ENCODE measurements at regions not wholly inside any gene's neighbourhood (a gene's known extent, or its start where the extent isn't known, plus 50 kb on each side); places are given as distances from the start of the nearest gene placed in this dataset.
A peak's percentile ranks its signal among the peaks of the same experiment; 100 is the strongest.

DNA sequence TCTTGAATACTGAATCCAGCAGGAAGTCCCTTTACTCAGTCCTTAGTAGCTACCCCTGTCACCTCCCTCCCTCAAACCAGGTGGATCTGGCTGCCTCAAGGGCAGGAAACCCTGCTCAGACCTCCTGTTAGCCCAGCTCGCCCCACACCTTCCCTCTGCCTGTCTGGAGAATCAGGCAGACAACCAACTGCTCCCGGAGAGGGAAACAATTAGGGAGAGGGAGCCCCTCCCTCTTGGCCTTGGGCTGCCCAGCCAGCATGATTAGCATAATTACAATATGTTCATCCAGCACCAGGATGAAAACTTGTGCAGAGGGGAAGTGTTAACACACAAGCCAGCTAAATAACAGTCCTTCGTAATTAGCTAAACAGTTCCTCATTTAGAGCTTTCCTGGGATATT, 185.5 kb downstream of the C1D start:
- no peak overlapping the region for H3K27ac Mint-ChIP-seq
- TF ChIP-seq IRF2 (CRISPR knock-in tag; IDR thresholded peaks at IDR 0.05; ENCODE audit: borderline replicate concordance, low read depth) (no peak), CBFB (CRISPR knock-in tag; IDR thresholded peaks at IDR 0.05; ENCODE audit: low read depth) (no peak), PRDM15 (CRISPR knock-in tag; IDR thresholded peaks at IDR 0.05) (no peak), ZBTB21 (CRISPR knock-in tag; IDR thresholded peaks at IDR 0.05; ENCODE audit: borderline replicate concordance) (no peak), GTF2I (CRISPR knock-in tag; conservative IDR thresholded peaks at IDR 0.05) (no peak), TEAD1 (CRISPR knock-in tag; IDR thresholded peaks at IDR 0.05) (no peak), STAT6 (CRISPR knock-in tag; conservative IDR thresholded peaks at IDR 0.05; ENCODE audit: low read depth) (no peak), ZNF396 (CRISPR knock-in tag; IDR thresholded peaks at IDR 0.05; ENCODE audit: borderline replicate concordance) (no peak), FOXJ3 (CRISPR knock-in tag; IDR thresholded peaks at IDR 0.05; ENCODE audit: borderline replicate concordance) (no peak), NFATC4 (CRISPR knock-in tag; IDR thresholded peaks at IDR 0.05) (no peak), ZNF532 (CRISPR knock-in tag; IDR thresholded peaks at IDR 0.05; ENCODE audit: borderline replicate concordance) (no peak), KAT7 (CRISPR knock-in tag; IDR thresholded peaks at IDR 0.05; ENCODE audit: borderline replicate concordance) (no peak)
- TF ChIP-seq, protein P1, sequence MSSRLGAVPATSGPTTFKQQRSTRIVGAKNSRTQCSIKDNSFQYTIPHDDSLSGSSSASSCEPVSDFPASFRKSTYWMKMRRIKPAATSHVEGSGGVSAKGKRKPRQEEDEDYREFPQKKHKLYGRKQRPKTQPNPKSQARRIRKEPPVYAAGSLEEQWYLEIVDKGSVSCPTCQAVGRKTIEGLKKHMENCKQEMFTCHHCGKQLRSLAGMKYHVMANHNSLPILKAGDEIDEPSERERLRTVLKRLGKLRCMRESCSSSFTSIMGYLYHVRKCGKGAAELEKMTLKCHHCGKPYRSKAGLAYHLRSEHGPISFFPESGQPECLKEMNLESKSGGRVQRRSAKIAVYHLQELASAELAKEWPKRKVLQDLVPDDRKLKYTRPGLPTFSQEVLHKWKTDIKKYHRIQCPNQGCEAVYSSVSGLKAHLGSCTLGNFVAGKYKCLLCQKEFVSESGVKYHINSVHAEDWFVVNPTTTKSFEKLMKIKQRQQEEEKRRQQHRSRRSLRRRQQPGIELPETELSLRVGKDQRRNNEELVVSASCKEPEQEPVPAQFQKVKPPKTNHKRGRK (CRISPR knock-in tag; IDR thresholded peaks at IDR 0.05; ENCODE audit: borderline replicate concordance) = no peak
- TF ChIP-seq, protein P2, sequence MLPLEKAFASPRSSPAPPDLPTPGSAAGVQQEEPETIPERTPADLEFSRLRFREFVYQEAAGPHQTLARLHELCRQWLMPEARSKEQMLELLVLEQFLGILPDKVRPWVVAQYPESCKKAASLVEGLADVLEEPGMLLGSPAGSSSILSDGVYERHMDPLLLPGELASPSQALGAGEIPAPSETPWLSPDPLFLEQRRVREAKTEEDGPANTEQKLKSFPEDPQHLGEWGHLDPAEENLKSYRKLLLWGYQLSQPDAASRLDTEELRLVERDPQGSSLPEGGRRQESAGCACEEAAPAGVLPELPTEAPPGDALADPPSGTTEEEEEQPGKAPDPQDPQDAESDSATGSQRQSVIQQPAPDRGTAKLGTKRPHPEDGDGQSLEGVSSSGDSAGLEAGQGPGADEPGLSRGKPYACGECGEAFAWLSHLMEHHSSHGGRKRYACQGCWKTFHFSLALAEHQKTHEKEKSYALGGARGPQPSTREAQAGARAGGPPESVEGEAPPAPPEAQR (CRISPR knock-in tag; IDR thresholded peaks at IDR 0.05) = no peak
- TF ChIP-seq, protein P3, sequence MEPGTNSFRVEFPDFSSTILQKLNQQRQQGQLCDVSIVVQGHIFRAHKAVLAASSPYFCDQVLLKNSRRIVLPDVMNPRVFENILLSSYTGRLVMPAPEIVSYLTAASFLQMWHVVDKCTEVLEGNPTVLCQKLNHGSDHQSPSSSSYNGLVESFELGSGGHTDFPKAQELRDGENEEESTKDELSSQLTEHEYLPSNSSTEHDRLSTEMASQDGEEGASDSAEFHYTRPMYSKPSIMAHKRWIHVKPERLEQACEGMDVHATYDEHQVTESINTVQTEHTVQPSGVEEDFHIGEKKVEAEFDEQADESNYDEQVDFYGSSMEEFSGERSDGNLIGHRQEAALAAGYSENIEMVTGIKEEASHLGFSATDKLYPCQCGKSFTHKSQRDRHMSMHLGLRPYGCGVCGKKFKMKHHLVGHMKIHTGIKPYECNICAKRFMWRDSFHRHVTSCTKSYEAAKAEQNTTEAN (CRISPR knock-in tag; IDR thresholded peaks at IDR 0.05) = no peak
- TF ChIP-seq, protein P4, sequence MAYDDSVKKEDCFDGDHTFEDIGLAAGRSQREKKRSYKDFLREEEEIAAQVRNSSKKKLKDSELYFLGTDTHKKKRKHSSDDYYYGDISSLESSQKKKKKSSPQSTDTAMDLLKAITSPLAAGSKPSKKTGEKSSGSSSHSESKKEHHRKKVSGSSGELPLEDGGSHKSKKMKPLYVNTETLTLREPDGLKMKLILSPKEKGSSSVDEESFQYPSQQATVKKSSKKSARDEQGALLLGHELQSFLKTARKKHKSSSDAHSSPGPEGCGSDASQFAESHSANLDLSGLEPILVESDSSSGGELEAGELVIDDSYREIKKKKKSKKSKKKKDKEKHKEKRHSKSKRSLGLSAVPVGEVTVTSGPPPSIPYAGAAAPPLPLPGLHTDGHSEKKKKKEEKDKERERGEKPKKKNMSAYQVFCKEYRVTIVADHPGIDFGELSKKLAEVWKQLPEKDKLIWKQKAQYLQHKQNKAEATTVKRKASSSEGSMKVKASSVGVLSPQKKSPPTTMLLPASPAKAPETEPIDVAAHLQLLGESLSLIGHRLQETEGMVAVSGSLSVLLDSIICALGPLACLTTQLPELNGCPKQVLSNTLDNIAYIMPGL (CRISPR knock-in tag; IDR thresholded peaks at IDR 0.05) = no peak
- peak; percentile 12 for DNase-seq (ENCODE audit: low spot score)
- peaks cover 13% of the 10 kb centered on the region for H3K4me1 Mint-ChIP-seq
- CTCF ChIA-PET = interaction anchor here (2.0 kb wide), 1 partner anchor 144 kb away, joined by 6 read pairs; no protein-coding TSS in a partner anchor
- H3K4me3 Mint-ChIP-seq = no peak overlapping the region
- ATAC-seq = peak; percentile 85
- H3K36me3 Mint-ChIP-seq = no peaks in the 10 kb centered on the region
- H3K9me3 Mint-ChIP-seq = peaks cover 11% of the 10 kb centered on the region
- POLR2A ChIA-PET = interaction anchor here (0.7 kb wide), 1 partner anchor 533 kb away, joined by 3 read pairs; no protein-coding TSS in a partner anchor
- H3K27me3 Mint-ChIP-seq (ENCODE audit: low read depth) = no peaks in the 10 kb centered on the region
